ENCODE measurements at regions not wholly inside any gene's neighbourhood (a gene's known extent, or its start where the extent isn't known, plus 50 kb on each side); places are given as distances from the start of the nearest gene placed in this dataset.

GRCh38 chr13:67752759-67753158 lies 522.6 kb upstream of the PCDH9 start:
- Histone ChIP-seq H3K4me3 (ENCODE audit: low read depth in 2 of 2, low read length in 1 of 2) (no peak overlapping the region), H3K79me2 (ENCODE audit: insufficient read depth) (no peaks in the 10 kb centered on the region), H4K20me1 (ENCODE audit: insufficient read depth) (no peaks in the 10 kb centered on the region), H3K4me1 (ENCODE audit: control insufficient read depth in 1 of 2, insufficient read depth in 2 of 2, low read depth in 1 of 2, low read length in 1 of 2) (no peaks in the 10 kb centered on the region), H3K27me3 (ENCODE audit: insufficient read depth) (no peaks in the 10 kb centered on the region), H3F3A (replicated peaks; ENCODE audit: insufficient read depth) (no peaks in the 10 kb centered on the region), H3K36me3 (replicated peaks in 1 of 2; ENCODE audit: control insufficient read depth in 1 of 2, insufficient read depth in 2 of 2, low read length in 1 of 2) (no peaks in the 10 kb centered on the region), H3K4me2 (no peak overlapping the region), H3K27ac (ENCODE audit: low read depth in 2 of 2, low read length in 1 of 2) (no peak overlapping the region), H2AFZ (ENCODE audit: low read depth) (no peak overlapping the region), H3K9me2 (no peaks in the 10 kb centered on the region), H3K9me3 (no peaks in the 10 kb centered on the region), H3K9ac (no peak overlapping the region)
- no peak for DNase-seq
- WGBS (ENCODE audit: low lambda C conversion rate) = 33% methylated on average over 1 of the region's 1 CpG
- TF ChIP-seq REST (IDR thresholded peaks at IDR 0.05; ENCODE audit: low read depth, low read length) (no peak), SIN3A (IDR thresholded peaks at IDR 0.05; ENCODE audit: borderline replicate concordance, low read depth, low read length) (no peak), PBX3 (IDR thresholded peaks at IDR 0.05) (no peak), RFX5 (IDR thresholded peaks at IDR 0.05; ENCODE audit: low read length) (no peak), TCF12 (IDR thresholded peaks at IDR 0.05) (no peak), FOXJ3 (CRISPR knock-in tag; IDR thresholded peaks at IDR 0.05) (no peak), CTCF (IDR thresholded peaks at IDR 0.05) (no peak), USF1 (IDR thresholded peaks at IDR 0.05; ENCODE audit: borderline replicate concordance, low read depth) (no peak), ELF1 (IDR thresholded peaks at IDR 0.05) (no peak), EP300 (IDR thresholded peaks at IDR 0.05; ENCODE audit: borderline replicate concordance in 1 of 2, low read depth in 1 of 2, low read length in 1 of 2) (no peak), GABPA (IDR thresholded peaks at IDR 0.05; ENCODE audit: low read depth) (no peak), IRF3 (IDR thresholded peaks at IDR 0.05; ENCODE audit: low read depth, low read length) (no peak), RXRA (IDR thresholded peaks at IDR 0.05; ENCODE audit: borderline replicate concordance, low read depth) (no peak), NRF1 (IDR thresholded peaks at IDR 0.05; ENCODE audit: low read depth, low read length) (no peak), USF2 (IDR thresholded peaks at IDR 0.05; ENCODE audit: borderline replicate concordance, low read depth, low read length) (no peak), JUND (IDR thresholded peaks at IDR 0.05) (no peak), RAD21 (IDR thresholded peaks at IDR 0.05; ENCODE audit: low read length) (no peak), NFIC (IDR thresholded peaks at IDR 0.05; ENCODE audit: borderline replicate concordance) (no peak), MEF2A (IDR thresholded peaks at IDR 0.05; ENCODE audit: borderline replicate concordance, low read depth) (no peak), MAX (IDR thresholded peaks at IDR 0.05; ENCODE audit: low read depth) (no peak)
- ChIA-PET CTCF (interaction anchor here (1.4 kb wide), 1 partner anchor 24 kb away, joined by 4 read pairs; no protein-coding TSS in a partner anchor), POLR2A (no interaction called here)

Measured in SK-N-SH (cell line).